ENCODE measurements at regions not wholly inside any gene's neighbourhood (a gene's known extent, or its start where the extent isn't known, plus 50 kb on each side); places are given as distances from the start of the nearest gene placed in this dataset.

GRCh38 chr5:152855441-152855840, 450.4 kb upstream of the NMUR2 start:
- TF ChIP-seq CTCF (IDR thresholded peaks at IDR 0.05), result no peak
- Histone ChIP-seq H3K36me3 (no peaks in the 10 kb centered on the region), H3K4me1 (no peaks in the 10 kb centered on the region), H3K4me3 (no peak overlapping the region), H3K27ac (no peak overlapping the region), H3K27me3 (no peaks in the 10 kb centered on the region), H3K9me3 (peaks cover 0 to 2% of the 10 kb centered on the region in 2 donors)
- no peak for DNase-seq (ENCODE audit: low spot score in 2 of 2)
- intact Hi-C loops (cut with DNase I), result no loop called here

GRCh38 chr5:152861231-152861630, 456.2 kb upstream of the NMUR2 start:
- no peaks in the 10 kb centered on the region for H3K4me1 ChIP-seq
- no peak overlapping the region for H3K27ac ChIP-seq
- no peaks in the 10 kb centered on the region for H3K9me3 ChIP-seq
- intact Hi-C loops (cut with DNase I), result no loop called here
- no peaks in the 10 kb centered on the region for H3K27me3 ChIP-seq
- no peak overlapping the region for H3K4me3 ChIP-seq
- no peak for DNase-seq (ENCODE audit: low spot score in 2 of 2)
- no peaks in the 10 kb centered on the region for H3K36me3 ChIP-seq
- TF ChIP-seq CTCF (IDR thresholded peaks at IDR 0.05), result no peak

DNA sequence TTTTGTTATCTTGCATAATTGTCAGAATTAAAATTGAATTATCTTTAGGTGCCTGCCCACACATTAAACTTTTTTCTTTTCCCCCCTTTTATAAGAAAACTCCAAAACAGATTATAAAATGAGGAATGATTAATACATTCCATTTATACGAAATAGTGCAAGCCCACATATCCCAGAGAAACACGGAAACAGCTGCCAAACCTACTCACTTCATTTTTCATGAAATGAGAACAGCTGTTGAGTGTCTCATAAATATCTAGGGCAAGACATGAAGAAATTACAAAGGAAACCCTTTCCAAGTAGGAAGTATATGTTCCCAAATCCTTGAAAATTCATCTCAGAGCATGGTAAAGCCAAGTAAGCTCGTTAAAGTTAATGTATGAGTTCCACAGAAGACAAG, 459.4 kb upstream of the NMUR2 start:
- no peak for DNase-seq (ENCODE audit: low spot score in 2 of 2)
- H3K4me3 ChIP-seq, result no peak overlapping the region
- no peaks in the 10 kb centered on the region for H3K9me3 ChIP-seq
- no peaks in the 10 kb centered on the region for H3K27me3 ChIP-seq
- intact Hi-C loops (cut with DNase I), result no loop called here
- TF ChIP-seq CTCF (IDR thresholded peaks at IDR 0.05), result no peak
- no peaks in the 10 kb centered on the region for H3K4me1 ChIP-seq
- no peaks in the 10 kb centered on the region for H3K36me3 ChIP-seq
- H3K27ac ChIP-seq, result no peak overlapping the region

DNA sequence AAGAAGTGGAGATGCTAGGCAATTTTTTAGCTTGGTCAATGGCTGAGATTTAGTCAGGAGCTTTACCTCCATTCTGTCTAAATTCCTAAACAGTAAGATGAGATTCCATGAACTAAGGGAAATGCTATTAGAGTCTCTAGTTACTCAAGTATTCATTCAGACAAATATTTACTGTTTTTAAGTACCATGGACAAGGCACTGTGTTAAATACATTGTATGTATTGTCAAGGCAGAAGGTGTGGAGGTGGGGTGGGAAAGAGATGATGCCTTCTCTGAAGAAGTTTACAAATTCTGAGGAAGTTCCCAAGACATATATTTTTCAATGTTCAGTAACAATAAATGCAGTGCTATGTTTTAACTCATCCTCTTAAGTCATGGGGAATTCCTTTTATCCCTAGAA, 459.9 kb upstream of the NMUR2 start:
- Histone ChIP-seq H3K27me3 (no peaks in the 10 kb centered on the region), H3K4me1 (no peaks in the 10 kb centered on the region), H3K9me3 (no peaks in the 10 kb centered on the region), H3K27ac (no peak overlapping the region), H3K36me3 (no peaks in the 10 kb centered on the region), H3K4me3 (no peak overlapping the region)
- DNase-seq (ENCODE audit: low spot score in 2 of 2), result no peak
- intact Hi-C loops (cut with DNase I), result no loop called here
- no peak for TF ChIP-seq CTCF (IDR thresholded peaks at IDR 0.05)

DNA sequence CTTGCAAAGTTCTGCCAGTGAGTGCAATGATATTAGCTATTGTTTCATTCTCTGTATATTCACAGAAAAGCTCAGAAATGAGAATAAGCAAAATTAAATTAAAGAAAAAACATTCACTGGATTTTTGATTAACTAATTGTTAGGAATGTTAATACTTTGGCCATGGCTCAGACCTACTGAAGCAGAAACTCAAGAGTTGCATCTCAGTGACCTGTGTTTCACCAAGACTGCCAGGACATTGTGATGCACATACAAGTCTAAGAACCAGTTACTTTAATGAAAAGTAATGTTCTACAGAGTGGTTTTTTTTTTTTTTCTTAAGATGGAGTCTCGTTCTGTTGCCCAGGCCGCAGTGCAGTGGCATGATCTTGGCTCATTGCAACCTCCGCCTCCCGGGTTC, 464.9 kb upstream of the NMUR2 start:
- no peak for DNase-seq (ENCODE audit: low spot score in 2 of 2)
- H3K4me1 ChIP-seq, result no peaks in the 10 kb centered on the region
- H3K4me3 ChIP-seq, result no peak overlapping the region
- intact Hi-C loops (cut with DNase I), result no loop called here
- no peak for TF ChIP-seq CTCF (IDR thresholded peaks at IDR 0.05)
- no peak overlapping the region for H3K27ac ChIP-seq
- H3K9me3 ChIP-seq, result peaks cover 0 to under 1% of the 10 kb centered on the region in 2 donors
- H3K36me3 ChIP-seq, result no peaks in the 10 kb centered on the region
- no peaks in the 10 kb centered on the region for H3K27me3 ChIP-seq

GRCh38 chr5:152882621-152883020, 477.5 kb upstream of the NMUR2 start:
- Histone ChIP-seq H3K4me3 (no peak overlapping the region), H3K27me3 (no peaks in the 10 kb centered on the region), H3K9me3 (peaks cover 0 to 13% of the 10 kb centered on the region in 2 donors), H3K4me1 (no peaks in the 10 kb centered on the region), H3K36me3 (no peaks in the 10 kb centered on the region), H3K27ac (no peak overlapping the region)
- intact Hi-C loops (cut with DNase I), result no loop called here
- no peak for TF ChIP-seq CTCF (IDR thresholded peaks at IDR 0.05)
- DNase-seq (ENCODE audit: low spot score in 2 of 2), result no peak
